Thoracic aorta (tissue), 2 donors: ENCODE measurements at regions not wholly inside any gene's neighbourhood (a gene's known extent, or its start where the extent isn't known, plus 50 kb on each side); places are given as distances from the start of the nearest gene placed in this dataset.

Experiments
- ATAC-seq: fragments of 150-250 bp; one replicate; pipeline ENCODE4 v1.8.0; 2017; ENCODE audit warnings: low read depth; ENCODE audit not compliant: insufficient number of reproducible peaks, low FRiP score
- DNase-seq: peaks from one replicate; pipeline ENCODE4 v3.0.0-alpha.2; 2020; ENCODE audit warnings: low spot score
- H3K27ac ChIP-seq, 2 donors: fragments of 200-600 bp; sonication (generic); 1 replicate in 1 of 2; 2 replicates in 1 of 2; pipeline ENCODE4 v1.5.1; 2016; ENCODE audit warnings: mild to moderate bottlenecking in 2 of 2, moderate library complexity in 2 of 2
- H3K27me3 ChIP-seq: fragments of 200-600 bp; sonication (generic); replicated peaks from 2 replicates; pipeline ENCODE4 v1.6.0; 2016; ENCODE audit warnings: mild to moderate bottlenecking; ENCODE audit not compliant: insufficient read depth
- H3K36me3 ChIP-seq: fragments of 200-600 bp; sonication (generic); one replicate; pipeline ENCODE4 v1.5.1; 2016
- H3K4me1 ChIP-seq, 2 donors: fragments of 200-600 bp; sonication (generic); 1 replicate in 1 of 2; 2 replicates in 1 of 2; pipeline versions ENCODE4 v1.5.1 to v1.6.0; 2016; ENCODE audit warnings: low read depth in 2 of 2, mild to moderate bottlenecking in 1 of 2; ENCODE audit not compliant: control insufficient read depth in 1 of 2
- H3K4me3 ChIP-seq: fragments of 200-600 bp; sonication (generic); 2 replicates; pipeline ENCODE4 v1.5.1; 2016; ENCODE audit warnings: mild to moderate bottlenecking
- H3K9me3 ChIP-seq: fragments of 200-600 bp; sonication (generic); 2 replicates; pipeline ENCODE4 v1.5.1; 2016
- TF ChIP-seq, protein P1 (sequence below): fragments of 200-600 bp; sonication (generic); IDR thresholded peaks from one replicate; pipeline ENCODE4 v1.5.1; 2019; ENCODE audit warnings: antibody characterized with exemption

DNA sequence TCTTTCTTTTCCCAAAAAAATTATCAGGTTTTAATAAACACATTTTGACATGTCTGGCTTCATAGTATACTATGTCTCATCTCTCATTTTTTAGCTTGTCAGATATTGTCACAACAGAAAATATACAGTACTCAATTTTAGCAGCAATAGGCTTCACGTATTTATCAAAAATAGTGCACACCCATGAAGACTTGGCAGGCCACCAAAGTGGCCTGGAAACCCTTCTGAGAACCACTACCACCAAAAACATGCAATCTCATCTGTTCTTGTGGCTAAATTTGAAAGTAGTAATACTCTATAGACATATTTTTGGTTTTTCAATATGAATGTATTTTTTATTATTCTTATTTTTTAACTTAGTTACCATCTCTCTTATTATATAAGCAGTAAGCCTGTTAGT lies 1094.5 kb upstream of the LRRN3 start:
- Histone ChIP-seq H3K4me1 (no peaks in the 10 kb centered on the region), H3K27me3 (no peaks in the 10 kb centered on the region), H3K9me3 (no peaks in the 10 kb centered on the region), H3K4me3 (no peak overlapping the region), H3K36me3 (no peaks in the 10 kb centered on the region), H3K27ac (no peak overlapping the region)
- ATAC-seq, result no peak
- DNase-seq, result no peak
- TF ChIP-seq, protein P1, sequence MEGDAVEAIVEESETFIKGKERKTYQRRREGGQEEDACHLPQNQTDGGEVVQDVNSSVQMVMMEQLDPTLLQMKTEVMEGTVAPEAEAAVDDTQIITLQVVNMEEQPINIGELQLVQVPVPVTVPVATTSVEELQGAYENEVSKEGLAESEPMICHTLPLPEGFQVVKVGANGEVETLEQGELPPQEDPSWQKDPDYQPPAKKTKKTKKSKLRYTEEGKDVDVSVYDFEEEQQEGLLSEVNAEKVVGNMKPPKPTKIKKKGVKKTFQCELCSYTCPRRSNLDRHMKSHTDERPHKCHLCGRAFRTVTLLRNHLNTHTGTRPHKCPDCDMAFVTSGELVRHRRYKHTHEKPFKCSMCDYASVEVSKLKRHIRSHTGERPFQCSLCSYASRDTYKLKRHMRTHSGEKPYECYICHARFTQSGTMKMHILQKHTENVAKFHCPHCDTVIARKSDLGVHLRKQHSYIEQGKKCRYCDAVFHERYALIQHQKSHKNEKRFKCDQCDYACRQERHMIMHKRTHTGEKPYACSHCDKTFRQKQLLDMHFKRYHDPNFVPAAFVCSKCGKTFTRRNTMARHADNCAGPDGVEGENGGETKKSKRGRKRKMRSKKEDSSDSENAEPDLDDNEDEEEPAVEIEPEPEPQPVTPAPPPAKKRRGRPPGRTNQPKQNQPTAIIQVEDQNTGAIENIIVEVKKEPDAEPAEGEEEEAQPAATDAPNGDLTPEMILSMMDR, result no peak

- DNase-seq (no peak), ATAC-seq (no peak)
- no peaks in the 10 kb centered on the region for H3K4me1 ChIP-seq
- H3K9me3 ChIP-seq, result no peaks in the 10 kb centered on the region
- H3K27me3 ChIP-seq, result no peaks in the 10 kb centered on the region
- TF ChIP-seq, protein P1, result no peak
- no peak overlapping the region for H3K27ac ChIP-seq
- no peak overlapping the region for H3K4me3 ChIP-seq
- no peaks in the 10 kb centered on the region for H3K36me3 ChIP-seq
These were observed 1094.0 kb upstream of the LRRN3 start for GRCh38 chr7:109996927-109997326.

- ATAC-seq (no peak), DNase-seq (no peak)
- Histone ChIP-seq H3K9me3 (no peaks in the 10 kb centered on the region), H3K4me3 (no peak overlapping the region), H3K36me3 (no peaks in the 10 kb centered on the region), H3K4me1 (no peaks in the 10 kb centered on the region), H3K27me3 (no peaks in the 10 kb centered on the region), H3K27ac (no peak overlapping the region)
- TF ChIP-seq, protein P1, result no peak
These were observed 1093.1 kb upstream of the LRRN3 start for GRCh38 chr7:109997837-109998236.

GRCh38 chr7:110001254-110001938 lies 1089.5 kb upstream of the LRRN3 start:
- Histone ChIP-seq H3K36me3 (no peaks in the 10 kb centered on the region), H3K9me3 (no peaks in the 10 kb centered on the region), H3K27me3 (no peaks in the 10 kb centered on the region), H3K4me1 (no peaks in the 10 kb centered on the region), H3K27ac (no peak overlapping the region), H3K4me3 (no peak overlapping the region)
- DNase-seq, result no peak
- TF ChIP-seq, protein P1, result no peak
- ATAC-seq, result no peak

GRCh38 chr7:110003827-110004226 lies 1087.1 kb upstream of the LRRN3 start:
- no peaks in the 10 kb centered on the region for H3K36me3 ChIP-seq
- H3K4me3 ChIP-seq, result no peak overlapping the region
- H3K27me3 ChIP-seq, result no peaks in the 10 kb centered on the region
- H3K27ac ChIP-seq, result no peak overlapping the region
- H3K9me3 ChIP-seq, result no peaks in the 10 kb centered on the region
- DNase-seq, result no peak
- ATAC-seq, result no peak
- no peaks in the 10 kb centered on the region for H3K4me1 ChIP-seq
- TF ChIP-seq, protein P1, result no peak
